GM12878 (cell line): ENCODE measurements at regions not wholly inside any gene's neighbourhood (a gene's known extent, or its start where the extent isn't known, plus 50 kb on each side); places are given as distances from the start of the nearest gene placed in this dataset.

Experiments used
- ATAC-seq: fragments of 200-7000 bp; cut with Tn5 transposase; 3 replicates; pipeline ENCODE4 v1.9.1; 2020; ENCODE audit warnings: mild to moderate bottlenecking, moderate library complexity
- BruUV-seq: library from RNA; stranded (reverse); fragments of 400-500 nt; replicated peaks from 2 replicates; lab custom pipeline; 2021; lab: Mats Ljungman, UMichigan
- CTCF ChIA-PET: fragments of 300-600 bp; sonication (Branson Sonifier 250); formaldehyde crosslinking; extraction: SDS; loops from one replicate; lab custom pipeline; 2021; ENCODE audit warnings: inconsistent platforms; lab: Yijun Ruan, JAX
- POLR2A ChIA-PET: fragments of 350-600 bp; formaldehyde crosslinking; extraction: SDS; loops from one replicate; lab custom pipeline; 2021; ENCODE audit warnings: inconsistent platforms; lab: Charles Lee
- RAD21 ChIA-PET: fragments of 300-600 bp; sonication (Branson Sonifier 250); formaldehyde crosslinking; loops from one replicate; lab custom pipeline; 2023; ENCODE audit warnings: antibody characterized with exemption; ENCODE audit not compliant: unreplicated experiment; lab: Charles Lee
- SMC1A ChIA-PET: fragments of 300-600 bp; sonication (Branson Sonifier 250); formaldehyde crosslinking; loops from one replicate; lab custom pipeline; 2023; ENCODE audit not compliant: unreplicated experiment, uncharacterized antibody; lab: Charles Lee
- DNase-seq: peaks from one replicate; pipeline ENCODE4 v3.0.0-alpha.2; 2011; ENCODE audit warnings: low read depth, low spot score
- FAIRE-seq: peaks from 3 replicates; lab custom pipeline; 2011; peaks lifted over from hg19 to GRCh38; lab: Jason Lieb, UNC
- H2AFZ ChIP-seq: 2 replicates; pipeline ENCODE4 v1.6.0; 2011; ENCODE audit warnings: low read depth, low read length, control low read depth; ENCODE audit not compliant: control insufficient read depth
- H3K27ac ChIP-seq: 2 replicates; pipeline ENCODE4 v1.5.1; 2011; ENCODE audit warnings: control low read depth; ENCODE audit not compliant: control insufficient read depth, insufficient read depth
- H3K27me3 ChIP-seq, 2 experiments: replicated peaks in 1 of 2; 2 replicates each; pipeline versions ENCODE4 v1.6.0 to v1.6.1; 2011; ENCODE audit warnings: low read length in 1 of 2; ENCODE audit not compliant: control insufficient read depth in 2 of 2, insufficient read depth in 2 of 2
- H3K36me3 ChIP-seq, 2 experiments: 2 replicates each; pipeline ENCODE4 v1.5.1; 2011; ENCODE audit warnings: low read length in 1 of 2; ENCODE audit not compliant: control insufficient read depth in 2 of 2, insufficient read depth in 2 of 2
- H3K4me1 ChIP-seq: 2 replicates; pipeline ENCODE4 v1.6.1; 2011; ENCODE audit warnings: mild to moderate bottlenecking, low read length, moderate library complexity, mixed read lengths; ENCODE audit not compliant: control insufficient read depth, insufficient read depth
- H3K4me2 ChIP-seq: 2 replicates; pipeline ENCODE4 v1.6.0; 2011; ENCODE audit warnings: control low read depth; ENCODE audit not compliant: control insufficient read depth, insufficient read depth
- H3K4me3 ChIP-seq: fragments of 200-600 bp; sonication (generic); 2 replicates; pipeline ENCODE4 v1.5.1; 2016
- H3K79me2 ChIP-seq: 2 replicates; pipeline ENCODE4 v1.6.0; 2011; ENCODE audit warnings: low read length; ENCODE audit not compliant: control insufficient read depth, insufficient read depth
- H3K9ac ChIP-seq: 2 replicates; pipeline ENCODE4 v1.8.0; 2011; ENCODE audit warnings: low read length, control low read depth, mixed read lengths; ENCODE audit not compliant: control insufficient read depth, insufficient read depth
- H3K9me3 ChIP-seq: replicated peaks from 3 replicates; pipeline ENCODE4 v1.5.1; 2011; ENCODE audit warnings: mild to moderate bottlenecking, low read length; ENCODE audit not compliant: control insufficient read depth, insufficient read depth
- H4K20me1 ChIP-seq: 2 replicates; pipeline ENCODE4 v1.6.0; 2011; ENCODE audit not compliant: control insufficient read depth, insufficient read depth
- EED ChIP-seq: sonication (generic); IDR thresholded peaks from 2 replicates; pipeline ENCODE4 v1.6.1; 2016; ENCODE audit warnings: antibody characterized with exemption, low read depth
- KDM1A ChIP-seq: fragments of 200-600 bp; sonication (generic); IDR thresholded peaks from 2 replicates; pipeline ENCODE4 v1.6.1; 2016; ENCODE audit warnings: borderline replicate concordance
- RAD51 ChIP-seq: fragments of 450-650 bp; IDR thresholded peaks from 2 replicates; pipeline ENCODE4 v1.6.1; 2016; ENCODE audit warnings: moderate library complexity, mild to moderate bottlenecking, inconsistent platforms
- RELA ChIP-seq: fragments of 450-650 bp; IDR thresholded peaks from 2 replicates; pipeline ENCODE4 v1.8.0; 2014; ENCODE audit warnings: borderline replicate concordance; ENCODE audit not compliant: partially characterized antibody
- RUNX3 ChIP-seq: IDR thresholded peaks from 2 replicates; pipeline ENCODE4 v1.6.1; 2012; ENCODE audit warnings: low read length, inconsistent platforms
- SIX5 ChIP-seq: IDR thresholded peaks from 2 replicates; pipeline ENCODE4 v1.6.1; 2011; ENCODE audit warnings: mild to moderate bottlenecking, low read depth, low read length, moderate library complexity; ENCODE audit not compliant: severe bottlenecking
- SMC3 ChIP-seq: IDR thresholded peaks from 2 replicates; pipeline ENCODE4 v1.6.1; 2011; ENCODE audit warnings: low read length, improper control_type of control experiment, borderline replicate concordance
- SP1 ChIP-seq: IDR thresholded peaks from one replicate; pipeline ENCODE4 v1.6.1; 2011; ENCODE audit warnings: low read depth, low read length
- TCF12 ChIP-seq: IDR thresholded peaks from 2 replicates; pipeline ENCODE4 v1.6.1; 2011; ENCODE audit warnings: low read depth, mild to moderate bottlenecking, low read length
- WGBS: methylation state at CpG from one replicate; pipeline ENCODE4 v1.1.6; 2016; ENCODE audit warnings: low lambda C conversion rate; ENCODE audit not compliant: insufficient replicate concordance, insufficient coverage; ENCODE audit errors: missing lambda C conversion rate; 5-methylcytosine and 5-hydroxymethylcytosine counted together
- in situ Hi-C: fragments of 300-500 bp; cut with MboI; formaldehyde crosslinking; loops from 9 replicates; pipeline ENCODE4 v1.14.3; 2018; ENCODE audit warnings: mixed read lengths
- intact Hi-C: fragments of 100-400 bp; cut with micrococcal nuclease; formaldehyde crosslinking; loops from one replicate; pipeline ENCODE4 v1.14.2; 2022; ENCODE audit not compliant: unreplicated experiment
- TF ChIP-seq, protein P1 (sequence below): fragments of 450-650 bp; formaldehyde crosslinking; IDR thresholded peaks from 2 replicates; pipeline ENCODE4 v1.5.0; 2022; ENCODE audit warnings: mild to moderate bottlenecking, missing genetic modification characterization

DNA sequence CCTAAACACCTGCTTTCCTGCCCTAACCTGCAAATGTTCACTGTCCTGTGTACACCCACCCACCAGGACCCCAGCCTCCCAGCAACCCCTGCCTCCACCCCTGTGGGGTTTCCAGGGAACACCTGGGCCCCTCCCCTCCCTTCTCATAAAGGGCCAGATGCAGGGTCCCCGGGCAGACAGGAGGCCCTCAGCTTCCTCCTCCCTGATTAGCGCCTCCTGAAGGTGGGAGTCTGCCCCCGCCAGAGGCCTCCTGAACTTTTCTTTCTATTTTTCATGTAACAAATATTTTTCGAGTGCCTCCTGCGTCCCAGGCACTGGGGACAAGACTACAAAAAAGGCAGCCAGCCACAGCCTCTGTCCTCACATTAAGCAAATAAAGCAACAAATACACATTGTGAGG, 135.4 kb upstream of the LINGO1 start:
- no peaks in the 10 kb centered on the region for H3K4me1 ChIP-seq
- CTCF ChIA-PET: no interaction called here
- WGBS: 2% methylated on average over 5 of the region's 5 CpGs

More for the DNA sequence above, 135.4 kb upstream of the LINGO1 start:
- Histone ChIP-seq H3K27me3 (peaks cover 0 to 3% of the 10 kb centered on the region in 2 experiments; a peak in 3 of 4 replicates), H3K79me2 (no peaks in the 10 kb centered on the region), H3K9me3 (no peaks in the 10 kb centered on the region), H4K20me1 (no peaks in the 10 kb centered on the region), H3K4me3 (no peak overlapping the region), H3K9ac (no peak overlapping the region), H3K27ac (no peak overlapping the region), H2AFZ (no peak overlapping the region), H3K36me3 (no peaks in the 10 kb centered on the region), H3K4me2 (no peak overlapping the region)
- TF ChIP-seq RELA: no peak
- no peak for TF ChIP-seq KDM1A
- TF ChIP-seq RUNX3: no peak
- TF ChIP-seq SIX5: no peak
- no peak for TF ChIP-seq SP1
- no peak for TF ChIP-seq RAD51
- TF ChIP-seq TCF12: no peak
- no peak for TF ChIP-seq EED
- TF ChIP-seq, protein P1, sequence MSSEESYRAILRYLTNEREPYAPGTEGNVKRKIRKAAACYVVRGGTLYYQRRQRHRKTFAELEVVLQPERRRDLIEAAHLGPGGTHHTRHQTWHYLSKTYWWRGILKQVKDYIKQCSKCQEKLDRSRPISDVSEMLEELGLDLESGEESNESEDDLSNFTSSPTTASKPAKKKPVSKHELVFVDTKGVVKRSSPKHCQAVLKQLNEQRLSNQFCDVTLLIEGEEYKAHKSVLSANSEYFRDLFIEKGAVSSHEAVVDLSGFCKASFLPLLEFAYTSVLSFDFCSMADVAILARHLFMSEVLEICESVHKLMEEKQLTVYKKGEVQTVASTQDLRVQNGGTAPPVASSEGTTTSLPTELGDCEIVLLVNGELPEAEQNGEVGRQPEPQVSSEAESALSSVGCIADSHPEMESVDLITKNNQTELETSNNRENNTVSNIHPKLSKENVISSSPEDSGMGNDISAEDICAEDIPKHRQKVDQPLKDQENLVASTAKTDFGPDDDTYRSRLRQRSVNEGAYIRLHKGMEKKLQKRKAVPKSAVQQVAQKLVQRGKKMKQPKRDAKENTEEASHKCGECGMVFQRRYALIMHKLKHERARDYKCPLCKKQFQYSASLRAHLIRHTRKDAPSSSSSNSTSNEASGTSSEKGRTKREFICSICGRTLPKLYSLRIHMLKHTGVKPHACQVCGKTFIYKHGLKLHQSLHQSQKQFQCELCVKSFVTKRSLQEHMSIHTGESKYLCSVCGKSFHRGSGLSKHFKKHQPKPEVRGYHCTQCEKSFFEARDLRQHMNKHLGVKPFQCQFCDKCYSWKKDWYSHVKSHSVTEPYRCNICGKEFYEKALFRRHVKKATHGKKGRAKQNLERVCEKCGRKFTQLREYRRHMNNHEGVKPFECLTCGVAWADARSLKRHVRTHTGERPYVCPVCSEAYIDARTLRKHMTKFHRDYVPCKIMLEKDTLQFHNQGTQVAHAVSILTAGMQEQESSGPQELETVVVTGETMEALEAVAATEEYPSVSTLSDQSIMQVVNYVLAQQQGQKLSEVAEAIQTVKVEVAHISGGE (CRISPR knock-in tag): no peak
- TF ChIP-seq SMC3: no peak
- no peak for FAIRE-seq
- ATAC-seq: no peak
- ChIA-PET POLR2A (interaction anchor here (0.6 kb wide), 1 partner anchor 54 kb away, joined by 3 read pairs; no protein-coding TSS in a partner anchor), RAD21 (no interaction called here), SMC1A (no interaction called here)
- in situ Hi-C loops (no loop called here), intact Hi-C loops (no loop called here)
- no peak for DNase-seq
- no TSS peak for BruUV-seq
